Neutrophil (primary cell): ENCODE measurements at regions not wholly inside any gene's neighbourhood (a gene's known extent, or its start where the extent isn't known, plus 50 kb on each side); places are given as distances from the start of the nearest gene placed in this dataset.

Experiments
- H3K27ac ChIP-seq: fragments of 200-600 bp; sonication (generic); 2 replicates; pipeline ENCODE4 v1.5.1; 2016; ENCODE audit warnings: mild to moderate bottlenecking, moderate library complexity
- H3K27me3 ChIP-seq: fragments of 200-600 bp; sonication (generic); 2 replicates; pipeline ENCODE4 v1.6.0; 2016; ENCODE audit warnings: mild to moderate bottlenecking
- H3K36me3 ChIP-seq: fragments of 200-600 bp; sonication (generic); 2 replicates; pipeline ENCODE4 v1.5.1; 2017
- H3K4me1 ChIP-seq, 2 experiments: fragments of 200-600 bp in 1 of 2; sonication (generic) in 1 of 2; 1 replicate in 1 of 2; 2 replicates in 1 of 2; pipeline versions ENCODE4 v1.5.1 to v1.6.1; 2013 to 2016; ENCODE audit warnings: low read depth in 1 of 2, low read length in 1 of 2, mild to moderate bottlenecking in 1 of 2, moderate library complexity in 1 of 2; ENCODE audit not compliant: control insufficient read depth in 1 of 2, insufficient read depth in 1 of 2
- H3K4me3 ChIP-seq, 2 experiments: fragments of 200-600 bp in 1 of 2; sonication (generic) in 1 of 2; 1 replicate in 1 of 2; 2 replicates in 1 of 2; pipeline ENCODE4 v1.5.1; 2013 to 2016; ENCODE audit warnings: low read depth in 1 of 2, low read length in 1 of 2, mild to moderate bottlenecking in 1 of 2, moderate library complexity in 1 of 2
- H3K9me3 ChIP-seq: fragments of 200-600 bp; sonication (generic); 2 replicates; pipeline ENCODE4 v1.5.1; 2016
- TF ChIP-seq, protein P1 (sequence below): fragments of 200-600 bp; sonication (generic); IDR thresholded peaks from 2 replicates; pipeline ENCODE4 v1.5.1; 2016; ENCODE audit warnings: antibody characterized with exemption

GRCh38 chr3:88263417-88264100 is 113.8 kb downstream of the C3orf38 start:
- H3K36me3 ChIP-seq, result no peaks in the 10 kb centered on the region
- no peaks in the 10 kb centered on the region for H3K4me1 ChIP-seq
- TF ChIP-seq, protein P1, sequence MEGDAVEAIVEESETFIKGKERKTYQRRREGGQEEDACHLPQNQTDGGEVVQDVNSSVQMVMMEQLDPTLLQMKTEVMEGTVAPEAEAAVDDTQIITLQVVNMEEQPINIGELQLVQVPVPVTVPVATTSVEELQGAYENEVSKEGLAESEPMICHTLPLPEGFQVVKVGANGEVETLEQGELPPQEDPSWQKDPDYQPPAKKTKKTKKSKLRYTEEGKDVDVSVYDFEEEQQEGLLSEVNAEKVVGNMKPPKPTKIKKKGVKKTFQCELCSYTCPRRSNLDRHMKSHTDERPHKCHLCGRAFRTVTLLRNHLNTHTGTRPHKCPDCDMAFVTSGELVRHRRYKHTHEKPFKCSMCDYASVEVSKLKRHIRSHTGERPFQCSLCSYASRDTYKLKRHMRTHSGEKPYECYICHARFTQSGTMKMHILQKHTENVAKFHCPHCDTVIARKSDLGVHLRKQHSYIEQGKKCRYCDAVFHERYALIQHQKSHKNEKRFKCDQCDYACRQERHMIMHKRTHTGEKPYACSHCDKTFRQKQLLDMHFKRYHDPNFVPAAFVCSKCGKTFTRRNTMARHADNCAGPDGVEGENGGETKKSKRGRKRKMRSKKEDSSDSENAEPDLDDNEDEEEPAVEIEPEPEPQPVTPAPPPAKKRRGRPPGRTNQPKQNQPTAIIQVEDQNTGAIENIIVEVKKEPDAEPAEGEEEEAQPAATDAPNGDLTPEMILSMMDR, result no peak
- no peaks in the 10 kb centered on the region for H3K9me3 ChIP-seq
- no peak overlapping the region for H3K27ac ChIP-seq
- H3K4me3 ChIP-seq, result no peak overlapping the region
- no peaks in the 10 kb centered on the region for H3K27me3 ChIP-seq

- Histone ChIP-seq H3K9me3 (no peaks in the 10 kb centered on the region), H3K27ac (no peak overlapping the region), H3K27me3 (no peaks in the 10 kb centered on the region), H3K4me1 (no peaks in the 10 kb centered on the region), H3K36me3 (no peaks in the 10 kb centered on the region), H3K4me3 (no peak overlapping the region)
- TF ChIP-seq, protein P1, result no peak
These were observed 117.7 kb downstream of the C3orf38 start for GRCh38 chr3:88267441-88267840.

DNA sequence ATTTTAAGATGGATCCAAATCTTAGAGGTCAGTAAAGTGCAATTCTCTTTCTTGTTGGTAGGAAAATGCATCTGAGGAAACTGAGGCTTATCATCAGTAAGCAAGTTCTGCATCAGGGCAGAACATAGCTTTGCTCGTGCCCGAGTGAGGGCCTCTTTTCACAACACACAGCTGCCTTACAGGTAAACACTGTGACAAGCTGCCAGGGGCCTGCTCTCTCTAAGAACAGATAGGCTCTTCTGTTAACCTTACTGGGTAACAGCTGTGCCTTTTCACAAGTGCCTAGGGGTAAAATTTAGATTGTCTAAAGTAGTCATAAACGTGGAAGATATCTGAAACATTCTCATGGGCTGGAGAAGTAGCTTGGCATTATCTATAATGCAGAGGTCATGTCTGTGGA is 118.1 kb downstream of the C3orf38 start:
- no peaks in the 10 kb centered on the region for H3K9me3 ChIP-seq
- no peaks in the 10 kb centered on the region for H3K4me1 ChIP-seq
- TF ChIP-seq, protein P1, result no peak
- no peaks in the 10 kb centered on the region for H3K27me3 ChIP-seq
- H3K36me3 ChIP-seq, result no peaks in the 10 kb centered on the region
- H3K4me3 ChIP-seq, result no peak overlapping the region
- no peak overlapping the region for H3K27ac ChIP-seq

DNA sequence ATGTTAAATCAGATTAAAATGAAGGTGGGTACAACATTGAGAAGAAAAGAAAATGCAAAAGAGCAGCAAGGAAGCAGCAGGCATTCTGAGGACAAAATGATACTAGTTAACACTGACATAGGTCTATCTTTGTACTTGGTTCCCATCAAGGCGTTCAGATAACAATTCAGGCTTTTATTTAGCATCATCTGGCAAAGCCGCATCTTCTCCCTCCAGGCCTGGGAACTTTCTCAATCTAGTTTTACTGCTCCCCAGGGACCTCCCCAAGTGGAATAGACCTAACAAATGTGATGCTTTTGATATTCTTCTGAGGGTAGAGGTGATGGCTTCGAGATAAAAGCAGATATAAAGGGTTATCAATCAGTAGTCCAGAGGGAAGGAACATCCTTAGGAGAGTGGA is 130.6 kb downstream of the C3orf38 start:
- H3K27ac ChIP-seq, result no peak overlapping the region
- TF ChIP-seq, protein P1, result no peak

GRCh38 chr3:88282528-88283241 is 132.9 kb downstream of the C3orf38 start:
- H3K36me3 ChIP-seq, result no peaks in the 10 kb centered on the region
- H3K4me1 ChIP-seq, result no peaks in the 10 kb centered on the region
- no peak overlapping the region for H3K27ac ChIP-seq
- TF ChIP-seq, protein P1, result no peak
- no peak overlapping the region for H3K4me3 ChIP-seq
- H3K9me3 ChIP-seq, result no peaks in the 10 kb centered on the region
- H3K27me3 ChIP-seq, result no peaks in the 10 kb centered on the region

More for the DNA sequence above, 130.6 kb downstream of the C3orf38 start:
- Histone ChIP-seq H3K4me1 (no peaks in the 10 kb centered on the region), H3K36me3 (no peaks in the 10 kb centered on the region), H3K4me3 (no peak overlapping the region), H3K9me3 (no peaks in the 10 kb centered on the region), H3K27me3 (no peaks in the 10 kb centered on the region)
